HL-60 (cell line): ENCODE measurements at regions not wholly inside any gene's neighbourhood (a gene's known extent, or its start where the extent isn't known, plus 50 kb on each side); places are given as distances from the start of the nearest gene placed in this dataset.
"Not testable (repeated sequence)": the region's sequence is repeated elsewhere in the genome, so short reads cannot be mapped to it uniquely, and the experiment has no call there.

ENCODE experiments used
- DNase-seq, 2 experiments: peaks; one replicate each; pipeline ENCODE4 v3.0.0-alpha.2; 2010 to 2020; ENCODE audit warnings: low read depth in 1 of 2, low spot score in 1 of 2
- H3K27ac ChIP-seq: fragments of 250-450 bp; sonication (Bioruptor Pico); replicated peaks from 2 replicates; pipeline ENCODE4 v1.5.1; 2020; ENCODE audit warnings: mild to moderate bottlenecking, moderate library complexity
- H3K27me3 ChIP-seq: fragments of 250-450 bp; sonication (Bioruptor Pico); 2 replicates; pipeline ENCODE4 v1.5.1; 2021; ENCODE audit warnings: mild to moderate bottlenecking, moderate library complexity; ENCODE audit not compliant: insufficient read depth, poor library complexity, severe bottlenecking
- H3K4me3 ChIP-seq: replicated peaks from 2 replicates; pipeline ENCODE4 v1.5.1; 2011; ENCODE audit warnings: mild to moderate bottlenecking, control low read depth, low read length; ENCODE audit not compliant: insufficient read depth
- GABPA ChIP-seq: IDR thresholded peaks from 2 replicates; pipeline ENCODE4 v1.6.1; 2012; ENCODE audit warnings: low read depth
- POLR2AphosphoS5 ChIP-seq: IDR thresholded peaks from 2 replicates; pipeline ENCODE4 v1.6.1; 2012; ENCODE audit warnings: low read depth
- SPI1 ChIP-seq: IDR thresholded peaks from 2 replicates; pipeline ENCODE4 v1.6.1; 2012; ENCODE audit warnings: low read depth, mild to moderate bottlenecking, borderline replicate concordance
- TF ChIP-seq, protein P1 (sequence below): IDR thresholded peaks from one replicate; pipeline ENCODE4 v1.5.1; 2011; ENCODE audit warnings: low read length, control low read depth, inconsistent platforms; ENCODE audit not compliant: insufficient read depth
- TF ChIP-seq, protein P2 (sequence below): IDR thresholded peaks from 2 replicates; pipeline ENCODE4 v1.6.1; 2012; ENCODE audit warnings: low read depth; ENCODE audit not compliant: insufficient replicate concordance

DNA sequence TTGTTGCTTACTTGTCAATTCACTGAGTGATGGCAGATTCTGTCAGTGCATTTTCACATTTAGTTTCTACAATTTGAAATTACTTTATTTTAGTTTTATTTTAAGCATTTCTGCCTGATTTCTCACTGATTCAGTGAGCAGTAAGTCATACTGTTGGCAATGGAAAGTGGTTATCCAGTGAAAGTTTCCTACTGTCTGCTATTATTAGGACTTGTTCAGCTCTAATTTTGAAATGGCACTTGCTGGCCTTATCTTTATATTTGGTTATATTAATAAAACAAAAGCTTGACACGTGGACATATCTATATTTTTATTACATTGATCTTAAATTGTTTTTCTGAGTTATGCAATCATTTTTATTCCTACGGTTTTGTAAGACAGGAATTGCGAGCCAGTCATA is 871.8 kb upstream of the SLC35B3 start:
- TF ChIP-seq GABPA (no peak), POLR2AphosphoS5 (no peak), SPI1 (no peak)
- TF ChIP-seq, protein P1, sequence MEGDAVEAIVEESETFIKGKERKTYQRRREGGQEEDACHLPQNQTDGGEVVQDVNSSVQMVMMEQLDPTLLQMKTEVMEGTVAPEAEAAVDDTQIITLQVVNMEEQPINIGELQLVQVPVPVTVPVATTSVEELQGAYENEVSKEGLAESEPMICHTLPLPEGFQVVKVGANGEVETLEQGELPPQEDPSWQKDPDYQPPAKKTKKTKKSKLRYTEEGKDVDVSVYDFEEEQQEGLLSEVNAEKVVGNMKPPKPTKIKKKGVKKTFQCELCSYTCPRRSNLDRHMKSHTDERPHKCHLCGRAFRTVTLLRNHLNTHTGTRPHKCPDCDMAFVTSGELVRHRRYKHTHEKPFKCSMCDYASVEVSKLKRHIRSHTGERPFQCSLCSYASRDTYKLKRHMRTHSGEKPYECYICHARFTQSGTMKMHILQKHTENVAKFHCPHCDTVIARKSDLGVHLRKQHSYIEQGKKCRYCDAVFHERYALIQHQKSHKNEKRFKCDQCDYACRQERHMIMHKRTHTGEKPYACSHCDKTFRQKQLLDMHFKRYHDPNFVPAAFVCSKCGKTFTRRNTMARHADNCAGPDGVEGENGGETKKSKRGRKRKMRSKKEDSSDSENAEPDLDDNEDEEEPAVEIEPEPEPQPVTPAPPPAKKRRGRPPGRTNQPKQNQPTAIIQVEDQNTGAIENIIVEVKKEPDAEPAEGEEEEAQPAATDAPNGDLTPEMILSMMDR = no peak
- TF ChIP-seq, protein P2, sequence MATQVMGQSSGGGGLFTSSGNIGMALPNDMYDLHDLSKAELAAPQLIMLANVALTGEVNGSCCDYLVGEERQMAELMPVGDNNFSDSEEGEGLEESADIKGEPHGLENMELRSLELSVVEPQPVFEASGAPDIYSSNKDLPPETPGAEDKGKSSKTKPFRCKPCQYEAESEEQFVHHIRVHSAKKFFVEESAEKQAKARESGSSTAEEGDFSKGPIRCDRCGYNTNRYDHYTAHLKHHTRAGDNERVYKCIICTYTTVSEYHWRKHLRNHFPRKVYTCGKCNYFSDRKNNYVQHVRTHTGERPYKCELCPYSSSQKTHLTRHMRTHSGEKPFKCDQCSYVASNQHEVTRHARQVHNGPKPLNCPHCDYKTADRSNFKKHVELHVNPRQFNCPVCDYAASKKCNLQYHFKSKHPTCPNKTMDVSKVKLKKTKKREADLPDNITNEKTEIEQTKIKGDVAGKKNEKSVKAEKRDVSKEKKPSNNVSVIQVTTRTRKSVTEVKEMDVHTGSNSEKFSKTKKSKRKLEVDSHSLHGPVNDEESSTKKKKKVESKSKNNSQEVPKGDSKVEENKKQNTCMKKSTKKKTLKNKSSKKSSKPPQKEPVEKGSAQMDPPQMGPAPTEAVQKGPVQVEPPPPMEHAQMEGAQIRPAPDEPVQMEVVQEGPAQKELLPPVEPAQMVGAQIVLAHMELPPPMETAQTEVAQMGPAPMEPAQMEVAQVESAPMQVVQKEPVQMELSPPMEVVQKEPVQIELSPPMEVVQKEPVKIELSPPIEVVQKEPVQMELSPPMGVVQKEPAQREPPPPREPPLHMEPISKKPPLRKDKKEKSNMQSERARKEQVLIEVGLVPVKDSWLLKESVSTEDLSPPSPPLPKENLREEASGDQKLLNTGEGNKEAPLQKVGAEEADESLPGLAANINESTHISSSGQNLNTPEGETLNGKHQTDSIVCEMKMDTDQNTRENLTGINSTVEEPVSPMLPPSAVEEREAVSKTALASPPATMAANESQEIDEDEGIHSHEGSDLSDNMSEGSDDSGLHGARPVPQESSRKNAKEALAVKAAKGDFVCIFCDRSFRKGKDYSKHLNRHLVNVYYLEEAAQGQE = no peak
- Histone ChIP-seq H3K27ac (no peak overlapping the region), H3K27me3 (no peaks in the 10 kb centered on the region), H3K4me3 (no peak overlapping the region)
- DNase-seq = no peak

- H3K27me3 ChIP-seq = no peaks in the 10 kb centered on the region
- no peak for DNase-seq
- TF ChIP-seq, protein P2 = no peak
- TF ChIP-seq POLR2AphosphoS5 (no peak), SPI1 (no peak), GABPA (no peak)
- TF ChIP-seq, protein P1 = no peak
- H3K27ac ChIP-seq = no peak overlapping the region
- H3K4me3 ChIP-seq = no peak overlapping the region
Measured at GRCh38 chr6:9295644-9296043, 860.3 kb upstream of the SLC35B3 start.

GRCh38 chr6:9292975-9293374 is 857.6 kb upstream of the SLC35B3 start:
- Histone ChIP-seq H3K4me3 (no peak overlapping the region), H3K27me3 (no peaks in the 10 kb centered on the region), H3K27ac (no peak overlapping the region)
- DNase-seq = no peak
- TF ChIP-seq GABPA = no peak
- TF ChIP-seq, protein P1 = no peak
- no peak for TF ChIP-seq POLR2AphosphoS5
- TF ChIP-seq SPI1 = no peak
- TF ChIP-seq, protein P2 = no peak

DNA sequence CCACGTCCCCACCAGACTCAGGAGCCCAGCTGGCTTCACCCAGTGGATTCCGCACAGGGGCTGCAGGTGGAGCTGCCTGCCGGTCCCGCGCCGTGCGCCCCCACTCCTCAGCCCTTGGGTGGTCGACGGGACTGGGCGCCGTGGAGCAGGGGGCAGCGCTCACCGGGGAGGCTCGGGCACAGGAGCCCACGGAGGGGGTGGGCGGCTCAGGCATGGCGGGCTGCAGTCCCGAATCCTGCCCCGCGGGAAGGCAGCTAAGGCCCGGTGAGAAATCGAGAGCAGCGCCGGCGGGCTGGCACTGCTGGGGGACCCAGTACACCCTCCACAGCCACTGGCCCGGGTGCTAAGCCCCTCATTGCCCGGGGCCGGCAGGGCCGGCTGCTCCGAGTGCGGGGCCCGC is 855.0 kb upstream of the SLC35B3 start:
- not testable (repeated sequence) for H3K27me3 ChIP-seq, DNase-seq, H3K27ac ChIP-seq, H3K4me3 ChIP-seq
